ENCODE measurements at regions not wholly inside any gene's neighbourhood (a gene's known extent, or its start where the extent isn't known, plus 50 kb on each side); places are given as distances from the start of the nearest gene placed in this dataset.

DNA sequence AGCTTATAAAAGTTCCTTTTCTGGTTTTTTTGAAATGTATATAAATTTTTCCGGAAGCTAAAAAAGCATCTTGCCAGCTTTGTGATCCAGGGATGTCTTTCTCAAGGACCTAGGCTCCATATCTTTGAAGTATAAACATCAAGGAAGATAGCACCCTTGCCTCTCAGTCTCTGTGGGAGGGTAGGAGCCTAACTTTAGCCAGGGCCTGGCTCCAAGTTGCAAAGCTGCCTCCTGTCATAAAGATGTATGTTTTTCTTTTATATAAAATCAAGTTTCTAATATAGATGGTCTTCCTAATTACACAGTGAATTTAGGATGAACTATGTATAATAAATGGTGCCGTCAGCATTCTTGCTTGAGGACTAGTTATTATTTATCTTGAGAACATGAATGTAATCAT, 612.6 kb upstream of the USP15 start:
- H3K4me1 ChIP-seq (replicated peaks in 1 of 4; ENCODE audit: control insufficient read depth in 3 of 4, insufficient read depth in 4 of 4, low read length in 3 of 4): peaks cover 0 to 3% (median 1%) of the 10 kb centered on the region in 4 experiments; a peak in 2 of 7 replicates
- H2BK20ac ChIP-seq (ENCODE audit: low read length): no peak overlapping the region
- H3K23ac ChIP-seq (ENCODE audit: insufficient read length): no peak overlapping the region
- no peaks in the 10 kb centered on the region; the same call in 1 of the 2 replicates for H3K23me2 ChIP-seq (ENCODE audit: low read depth, low read length)
- WGBS, 2 experiments (ENCODE audit: extremely low coverage in 1 of 2, insufficient coverage in 1 of 2, insufficient read length in 1 of 2, insufficient replicate concordance in 2 of 2, low coverage in 1 of 2, low lambda C conversion rate in 2 of 2, missing lambda C conversion rate in 1 of 2): 93% methylated on average over 2 of the region's 2 CpGs; no CpG with 5 or more reads in 1 of the 2 experiments
- no peaks in the 10 kb centered on the region for H4K20me1 ChIP-seq (replicated peaks in 1 of 2; ENCODE audit: control insufficient read depth in 1 of 2, insufficient read depth in 2 of 2, low read length in 2 of 2)
- H2BK5ac ChIP-seq (ENCODE audit: low read depth, low read length): no peak overlapping the region
- no peak overlapping the region for H2BK120ac ChIP-seq (replicated peaks; ENCODE audit: low read depth, low read length)
- ChIA-PET CTCF (ENCODE audit: partially characterized antibody) (interaction anchor here (0.5 to 1.6 kb wide), 2 partner anchors 29 to 131 kb away, joined by 3 to 4 read pairs; no protein-coding TSS in a partner anchor), POLR2A (ENCODE audit: partially characterized antibody) (no interaction called here)
- no peak overlapping the region for H3K14ac ChIP-seq (ENCODE audit: insufficient read length)
- H3K27ac ChIP-seq (ENCODE audit: low read depth, low read length): no peak overlapping the region
- no peak overlapping the region for H3K18ac ChIP-seq (ENCODE audit: extremely low read depth, low read length)
- no peaks in the 10 kb centered on the region for H3K9me3 ChIP-seq (ENCODE audit: insufficient read depth in 2 of 2, low read depth in 1 of 2, low read length in 1 of 2)
- no peak for FAIRE-seq
- no peak overlapping the region for H3K56ac ChIP-seq (replicated peaks; ENCODE audit: insufficient read length, low read depth, low read length)
- H3K4ac ChIP-seq (replicated peaks; ENCODE audit: insufficient read length, low read depth, low read length): no peak overlapping the region
- no peak overlapping the region for H4K8ac ChIP-seq (ENCODE audit: extremely low read depth, insufficient read depth, low read length)
- TF ChIP-seq SP4 (IDR thresholded peaks at IDR 0.05; ENCODE audit: low read length) (no peak), SAP30 (IDR thresholded peaks at IDR 0.05; ENCODE audit: insufficient read depth, insufficient replicate concordance, low read length) (no peak), RAD21 (IDR thresholded peaks at IDR 0.05 in 1 of 2, conservative IDR thresholded peaks at IDR 0.05 in 1 of 2; ENCODE audit: low read depth in 2 of 2, low read length in 2 of 2) (no peak), FOSL1 (IDR thresholded peaks at IDR 0.05; ENCODE audit: insufficient read depth, low read depth, low read length) (no peak), KDM1A (IDR thresholded peaks at IDR 0.05; ENCODE audit: borderline replicate concordance, low read length) (no peak), SP2 (IDR thresholded peaks at IDR 0.05; ENCODE audit: low read length) (no peak), CREB1 (IDR thresholded peaks at IDR 0.05) (no peak), TEAD4 (IDR thresholded peaks at IDR 0.05; ENCODE audit: low read depth, low read length) (no peak), TCF12 (IDR thresholded peaks at IDR 0.05; ENCODE audit: low read depth, low read length) (no peak), TBP (IDR thresholded peaks at IDR 0.05; ENCODE audit: low read depth, low read length) (no peak), CHD2 (IDR thresholded peaks at IDR 0.05; ENCODE audit: low read length) (no peak), RBBP5 (IDR thresholded peaks at IDR 0.05; ENCODE audit: borderline replicate concordance, low read depth, low read length) (no peak), GTF2F1 (IDR thresholded peaks at IDR 0.05; ENCODE audit: borderline replicate concordance, low read depth, low read length) (no peak), NANOG (IDR thresholded peaks at IDR 0.05; ENCODE audit: insufficient read depth, low read depth, low read length, poor library complexity, severe bottlenecking) (no peak), CTBP2 (IDR thresholded peaks at IDR 0.05; ENCODE audit: borderline replicate concordance, insufficient read depth, insufficient read length, low read length) (no peak)
- no peak overlapping the region for H2AK5ac ChIP-seq (ENCODE audit: low read depth, low read length)
- H3K36me3 ChIP-seq (ENCODE audit: control insufficient read depth in 2 of 4, insufficient read depth in 4 of 4, low read length in 3 of 4): no peaks in the 10 kb centered on the region
- H3K79me1 ChIP-seq (ENCODE audit: low read depth, low read length): no peaks in the 10 kb centered on the region
- H2BK12ac ChIP-seq (ENCODE audit: low read depth, low read length): no peak overlapping the region
- no peak overlapping the region for H3K9ac ChIP-seq (replicated peaks in 1 of 4; ENCODE audit: extremely low read depth in 1 of 4, low read depth in 3 of 4, low read length in 3 of 4)
- H4K91ac ChIP-seq (replicated peaks; ENCODE audit: insufficient read length, low read length): no peak overlapping the region
- no peak overlapping the region for H2BK15ac ChIP-seq (ENCODE audit: low read length)
- no peaks in the 10 kb centered on the region for H3K79me2 ChIP-seq (ENCODE audit: control insufficient read depth in 1 of 2, insufficient read depth in 2 of 2, low read length in 2 of 2)
- no peak overlapping the region for H3K4me3 ChIP-seq (ENCODE audit: extremely low read depth in 1 of 4, insufficient read depth in 2 of 4, low read depth in 3 of 4, low read length in 4 of 4)
- H2AFZ ChIP-seq (ENCODE audit: low read length): no peak overlapping the region
- H4K5ac ChIP-seq (ENCODE audit: insufficient read length, low read depth, low read length): no peak overlapping the region
- no peak overlapping the region for H3K4me2 ChIP-seq (ENCODE audit: insufficient read depth in 1 of 2, low read depth in 2 of 2, low read length in 2 of 2)
- H3K27me3 ChIP-seq (replicated peaks in 1 of 4; ENCODE audit: control insufficient read depth in 3 of 4, extremely low read depth in 1 of 4, insufficient read depth in 3 of 4, low read length in 3 of 4): no peaks in the 10 kb centered on the region
- no peak for DNase-seq (ENCODE audit: low read depth in 1 of 2, low spot score in 2 of 2)
